ENCODE measurements at regions not wholly inside any gene's neighbourhood (a gene's known extent, or its start where the extent isn't known, plus 50 kb on each side); places are given as distances from the start of the nearest gene placed in this dataset.

- DNase-seq = no peak
These were observed 192.4 kb upstream of the NEIL3 start for GRCh38 chr4:177117256-177117655.

GRCh38 chr4:177118596-177118995, 191.1 kb upstream of the NEIL3 start:
- no peak for DNase-seq

DNA sequence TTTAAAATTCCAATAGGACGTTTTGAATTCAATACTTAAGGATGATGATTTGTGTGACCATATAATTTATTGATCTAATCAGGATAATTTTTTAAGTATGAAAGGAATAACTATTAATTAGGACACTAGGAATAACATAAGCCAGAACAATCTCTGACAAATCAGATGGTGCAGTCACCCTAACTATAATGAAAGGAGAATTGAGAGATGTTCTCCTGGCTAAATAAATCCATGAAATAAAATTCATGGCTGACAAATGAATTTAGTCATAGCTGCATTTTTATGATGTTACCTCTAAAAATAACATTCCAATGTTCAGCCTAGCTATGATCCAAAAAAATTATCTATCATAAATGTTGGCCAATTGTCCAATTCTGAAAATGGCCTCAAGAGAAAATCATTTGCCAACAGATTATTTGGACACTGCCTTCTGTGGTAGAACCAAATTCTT, 190.6 kb upstream of the NEIL3 start:
- DNase-seq = no peak

GRCh38 chr4:177119691-177120090, 190.0 kb upstream of the NEIL3 start:
- no peak for DNase-seq

GRCh38 chr4:177123811-177124210, 185.9 kb upstream of the NEIL3 start:
- no peak for DNase-seq

DNA sequence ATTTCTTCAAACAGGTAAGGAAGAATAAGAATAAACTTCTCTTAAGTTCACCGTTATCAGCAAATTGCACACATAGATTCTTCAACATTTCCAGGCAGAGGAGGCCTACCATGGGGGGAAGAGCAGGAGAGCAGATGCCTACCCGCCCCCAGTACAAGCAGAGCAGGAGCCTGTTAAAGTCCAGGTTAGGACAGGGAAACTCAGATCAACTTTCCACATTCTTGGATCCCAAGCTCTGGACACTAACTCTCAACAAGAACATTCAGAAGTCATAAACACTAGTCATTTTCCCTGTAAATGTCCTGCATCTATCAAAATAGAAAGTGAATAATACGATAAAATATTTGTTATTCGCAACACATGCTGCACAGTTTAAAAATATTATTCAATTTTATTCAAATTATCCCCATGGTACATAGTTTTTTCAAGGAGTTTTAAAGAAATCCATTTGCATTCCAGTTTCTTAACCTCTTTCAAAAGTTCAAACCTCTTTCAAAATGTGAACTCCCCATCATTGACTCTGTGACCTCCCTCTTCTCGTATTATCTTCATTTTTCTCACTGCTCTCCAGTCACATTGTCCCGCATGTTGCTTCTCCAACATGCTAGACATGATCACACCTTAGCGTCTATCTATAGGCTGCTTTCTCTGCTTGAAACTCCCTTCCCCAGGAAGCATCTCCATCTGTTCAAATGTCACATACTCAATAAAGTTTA, 185.2 kb upstream of the NEIL3 start:
- DNase-seq = no peak

DNA sequence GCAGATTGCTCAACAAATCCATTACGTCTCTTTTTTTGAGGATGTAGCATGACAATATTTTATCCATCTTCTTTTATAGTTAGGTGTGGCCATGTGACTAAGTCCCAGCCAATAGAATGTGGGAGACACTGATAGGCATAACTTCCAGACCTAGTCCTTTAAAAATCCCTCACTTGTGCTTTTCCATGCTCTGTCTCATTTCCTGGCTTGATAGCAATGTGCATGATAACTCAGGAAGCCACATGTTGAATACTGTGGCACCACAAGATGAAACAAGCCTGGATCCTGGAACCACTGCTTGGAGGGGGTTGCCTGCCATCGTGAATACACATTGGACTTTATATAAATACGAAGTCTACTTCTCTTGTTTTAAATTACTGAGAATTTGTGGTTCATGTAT, 184.0 kb upstream of the NEIL3 start:
- DNase-seq = no peak

DNA sequence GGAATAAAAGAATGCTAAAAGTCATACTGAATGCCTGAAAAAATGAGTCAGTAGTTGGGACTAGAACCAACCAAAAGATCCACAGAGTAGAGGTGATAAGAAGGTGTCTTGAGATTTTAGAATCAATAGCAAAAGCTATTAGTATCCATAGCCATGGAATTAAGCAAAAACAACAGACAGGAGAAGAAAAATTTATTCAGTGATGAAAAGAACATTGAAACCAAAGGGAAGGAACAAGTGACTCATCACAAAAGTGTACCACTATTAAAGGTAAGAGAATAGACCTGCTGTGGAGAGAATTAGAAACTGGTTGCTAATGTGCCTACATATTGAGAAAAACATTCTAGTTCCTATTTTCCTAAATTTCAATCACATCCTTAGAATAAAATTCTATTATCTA, 182.0 kb upstream of the NEIL3 start:
- no peak for DNase-seq

DNA sequence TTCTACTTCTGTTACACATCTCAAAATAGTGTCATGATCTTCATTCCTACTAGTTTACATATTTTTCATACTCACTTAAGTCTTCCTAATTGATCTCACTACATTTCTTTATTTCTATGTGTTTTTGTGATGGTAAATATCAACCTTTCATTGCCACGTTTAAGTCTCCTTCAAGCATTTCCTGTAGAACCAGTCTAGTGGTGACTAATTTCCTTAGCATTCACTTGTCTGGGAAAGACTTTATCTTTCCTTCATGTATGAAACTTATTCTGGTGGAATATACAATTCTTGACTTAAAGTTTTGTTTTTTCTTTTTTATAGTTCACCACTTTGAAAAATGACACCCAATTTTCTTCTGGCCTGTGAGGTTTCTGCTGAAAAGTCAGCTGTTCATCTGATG, 181.4 kb upstream of the NEIL3 start:
- DNase-seq = no peak

DNA sequence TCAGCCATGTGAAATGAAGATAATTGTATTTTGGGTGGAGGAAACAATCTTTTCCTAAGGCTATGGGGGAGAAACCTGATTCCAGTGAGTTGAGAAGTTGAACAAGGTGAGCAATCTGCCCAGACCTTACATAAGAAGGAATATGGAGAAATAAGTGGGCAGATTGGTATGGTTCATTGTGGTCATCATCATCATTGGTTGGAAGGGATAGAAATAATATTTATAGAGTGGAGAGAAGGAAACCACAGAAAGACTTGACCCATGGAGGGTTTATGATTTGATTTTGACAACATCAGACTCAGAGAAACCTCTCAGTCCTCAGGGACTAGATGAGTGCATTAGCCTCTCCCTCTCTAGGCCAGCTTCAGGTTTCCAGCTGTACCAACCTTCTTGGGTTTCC, 177.9 kb upstream of the NEIL3 start:
- no peak for DNase-seq

DNA sequence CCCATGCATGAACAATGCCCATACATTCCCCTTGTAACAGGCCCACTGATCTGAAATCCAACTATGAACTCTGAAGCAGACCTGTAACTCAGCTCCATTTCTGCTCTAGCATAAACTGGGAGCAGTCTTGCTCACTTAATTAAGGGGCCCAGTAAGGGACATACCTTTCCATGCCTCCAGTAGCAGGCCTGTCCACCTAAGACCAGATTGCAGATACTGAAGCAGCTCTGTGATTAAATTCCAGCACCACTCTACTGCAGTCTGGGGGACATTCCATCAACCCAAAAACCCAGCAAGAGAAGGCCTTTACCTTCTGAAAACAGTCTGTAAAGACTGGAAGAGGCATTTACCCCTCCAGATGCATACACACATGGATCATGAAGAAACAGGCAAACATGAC, 162.0 kb upstream of the NEIL3 start:
- no peak for DNase-seq

- DNase-seq = no peak
These were observed 154.2 kb upstream of the NEIL3 start for GRCh38 chr4:177155454-177155853.

- DNase-seq = no peak
These were observed 150.1 kb upstream of the NEIL3 start for GRCh38 chr4:177159600-177159999.

DNA sequence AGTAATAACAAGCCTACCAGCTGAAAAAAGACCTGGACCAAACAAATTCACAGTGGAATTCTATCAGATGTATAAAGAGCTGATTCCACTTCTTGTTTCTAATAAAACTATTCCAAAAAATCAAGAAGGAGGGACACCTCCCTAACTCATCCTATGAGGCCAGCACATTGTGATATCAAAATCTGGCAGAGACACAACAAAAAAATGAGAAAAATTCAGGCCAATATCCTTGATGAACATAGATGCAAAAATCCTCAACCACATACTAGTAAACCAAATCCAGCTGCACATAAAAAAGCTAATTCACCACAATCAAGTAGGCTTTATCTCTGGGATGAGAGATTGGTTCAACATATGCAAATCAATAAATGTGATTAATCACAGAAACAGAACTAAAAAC, 147.9 kb upstream of the NEIL3 start:
- no peak for DNase-seq

DNA sequence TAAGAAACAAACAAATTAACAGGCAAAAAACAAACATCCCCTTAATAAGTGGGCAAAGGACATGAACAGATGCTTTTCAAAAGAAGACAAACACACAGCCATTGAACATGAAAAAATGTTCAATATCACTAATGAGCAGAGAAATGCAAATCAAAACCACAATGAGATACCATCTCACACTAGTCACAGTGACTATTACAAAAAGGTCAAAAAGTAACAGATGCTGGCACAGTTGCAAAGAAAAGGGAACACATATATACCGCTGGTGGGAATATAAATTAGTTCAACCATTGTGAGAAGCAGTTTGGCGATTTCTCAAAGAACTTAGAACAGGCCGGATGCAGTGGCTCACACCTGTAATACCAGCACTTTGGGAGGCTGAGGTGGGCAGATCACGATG, 146.1 kb upstream of the NEIL3 start:
- no peak for DNase-seq

GRCh38 chr4:177171588-177171987, 138.1 kb upstream of the NEIL3 start:
- DNase-seq = no peak

DNA sequence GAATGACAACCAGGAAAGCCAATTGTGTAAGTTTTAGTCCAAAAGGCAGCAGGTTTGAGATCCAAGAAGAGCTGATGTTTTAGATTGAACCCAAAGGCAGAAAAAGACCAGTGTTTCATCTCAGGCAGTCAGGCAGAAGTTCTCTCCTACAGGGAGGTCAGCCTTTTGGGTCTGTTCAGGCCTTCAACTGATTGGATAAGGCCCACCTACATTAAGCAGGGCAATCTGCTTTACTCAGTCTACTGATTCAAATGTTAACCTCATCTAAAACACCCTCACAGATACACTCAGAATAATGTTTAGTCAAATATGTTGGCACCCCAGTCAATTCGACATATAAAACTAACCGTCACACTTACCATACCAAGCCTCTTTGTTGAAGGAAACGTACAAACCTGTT, 134.2 kb upstream of the NEIL3 start:
- no peak for DNase-seq

GRCh38 chr4:177177541-177178081, 132.1 kb upstream of the NEIL3 start:
- no peak for DNase-seq

DNA sequence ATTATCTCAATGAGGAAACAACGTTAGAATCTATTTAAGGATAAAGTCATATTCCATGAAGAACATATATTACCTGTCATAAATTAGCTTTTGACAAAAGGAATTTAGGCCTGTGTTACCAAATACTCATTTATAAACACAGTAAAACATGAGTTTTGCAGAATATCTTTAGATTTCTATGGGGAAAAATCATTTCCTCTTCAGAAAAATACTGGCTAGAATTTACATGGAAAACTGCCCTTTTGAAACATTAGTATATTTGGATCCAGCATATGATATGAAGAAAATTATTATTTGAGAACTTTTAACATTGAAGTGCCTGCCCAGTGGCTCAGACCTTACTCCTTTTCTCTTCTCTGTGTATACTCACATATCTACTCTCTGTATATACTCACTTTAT, 131.4 kb upstream of the NEIL3 start:
- no peak for DNase-seq

- DNase-seq = no peak
These were observed 127.5 kb upstream of the NEIL3 start for GRCh38 chr4:177182166-177182565.

DNA sequence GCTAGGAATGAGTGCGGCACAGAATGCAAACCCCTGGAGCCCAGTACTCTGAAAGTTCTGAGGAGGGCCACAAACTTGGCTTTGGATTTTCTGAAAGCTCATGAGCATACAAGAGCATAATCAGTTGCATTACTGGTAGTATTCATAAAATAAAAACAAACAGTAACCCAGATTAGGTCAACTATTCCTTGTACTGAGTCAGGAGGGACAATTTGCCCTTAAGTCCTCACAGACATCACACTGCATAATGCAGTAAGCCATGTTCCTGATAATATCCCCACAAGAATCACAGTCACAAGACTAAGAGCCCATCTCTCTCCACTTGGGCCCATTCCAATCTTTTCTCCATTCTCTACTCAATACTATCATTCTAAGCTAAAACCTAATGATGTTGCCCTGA, 126.9 kb upstream of the NEIL3 start:
- no peak for DNase-seq

GRCh38 chr4:177185151-177185550, 124.5 kb upstream of the NEIL3 start:
- no peak for DNase-seq

GRCh38 chr4:177185579-177185978, 124.1 kb upstream of the NEIL3 start:
- DNase-seq = no peak

DNA sequence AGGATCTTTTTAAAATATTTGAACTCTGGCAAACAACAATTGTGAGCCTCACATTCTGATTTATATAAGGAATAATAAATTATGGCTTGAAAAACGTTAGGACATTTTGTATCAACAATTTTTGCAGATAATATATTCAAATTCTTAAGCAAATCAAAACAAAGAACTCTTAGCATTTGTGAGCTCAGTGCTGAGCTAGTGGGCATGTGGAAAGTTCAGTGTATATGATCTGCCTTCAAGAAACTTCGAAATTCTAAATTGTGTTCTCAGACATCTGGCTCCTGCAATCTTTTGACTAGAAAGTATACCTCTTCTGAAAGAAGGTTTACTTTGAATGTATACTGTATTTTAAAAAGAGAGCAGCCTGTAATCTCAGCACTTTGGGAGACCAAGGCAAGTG, 122.3 kb upstream of the NEIL3 start:
- no peak for DNase-seq

DNA sequence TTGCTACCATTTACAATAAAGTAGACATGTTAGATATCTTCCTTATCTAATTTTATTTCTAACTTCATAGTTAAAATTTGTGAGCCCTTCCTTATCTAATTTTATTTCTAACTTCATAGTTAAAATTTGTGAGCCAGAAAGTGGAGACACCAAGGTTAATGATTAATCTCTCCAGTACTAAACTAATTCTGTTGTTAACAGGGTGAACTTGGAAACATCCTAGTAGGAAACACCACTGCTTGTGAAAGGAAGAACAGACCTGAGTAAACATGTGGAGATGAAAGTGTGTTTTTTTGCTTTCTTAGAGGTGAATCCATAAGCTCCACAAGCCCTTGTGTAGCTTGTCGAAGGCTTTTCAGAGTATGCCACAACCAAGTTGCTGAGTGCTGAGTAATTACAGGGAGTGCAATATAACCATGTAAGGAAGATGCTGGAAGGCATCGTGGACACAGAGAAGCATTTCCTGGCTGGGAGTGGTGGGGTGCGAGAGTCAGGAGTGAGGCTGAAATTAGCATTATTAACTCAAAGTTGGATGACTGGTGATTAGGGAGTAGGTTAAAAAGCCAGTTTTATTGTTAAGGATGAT, 118.6 kb upstream of the NEIL3 start:
- no peak for DNase-seq
